CD4-positive, alpha-beta T cell treated with Interferon alpha-2 for 1 hour (primary cell): ENCODE measurements at regions not wholly inside any gene's neighbourhood (a gene's known extent, or its start where the extent isn't known, plus 50 kb on each side); places are given as distances from the start of the nearest gene placed in this dataset.

Source experiments
- DNase-seq, 2 donors: peaks; one replicate each; pipeline ENCODE4 v3.0.0-alpha.2; 2020 to 2022

DNA sequence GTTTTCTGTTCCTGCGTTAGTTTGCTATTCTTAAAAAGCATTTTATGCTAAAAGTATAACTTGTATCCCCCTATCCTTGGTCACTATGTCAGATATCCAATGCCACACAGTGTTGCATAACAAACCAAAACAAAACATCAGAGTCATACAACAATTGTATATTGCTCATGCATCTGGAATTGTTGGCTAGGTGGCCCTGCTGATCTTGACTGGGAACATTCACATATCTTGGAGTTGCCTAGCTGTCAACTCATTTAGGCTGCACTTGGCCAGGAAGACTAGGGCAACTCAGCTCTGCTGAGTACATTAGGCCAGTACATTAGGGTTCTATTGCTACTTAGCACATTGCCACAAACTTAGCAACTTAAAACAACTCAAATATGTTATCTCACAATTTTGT lies 706.5 kb upstream of the UBE2E2 start:
- DNase-seq, result no peak

- no peak for DNase-seq
Measured at GRCh38 chr3:22506871-22507270, 696.3 kb upstream of the UBE2E2 start.

DNA sequence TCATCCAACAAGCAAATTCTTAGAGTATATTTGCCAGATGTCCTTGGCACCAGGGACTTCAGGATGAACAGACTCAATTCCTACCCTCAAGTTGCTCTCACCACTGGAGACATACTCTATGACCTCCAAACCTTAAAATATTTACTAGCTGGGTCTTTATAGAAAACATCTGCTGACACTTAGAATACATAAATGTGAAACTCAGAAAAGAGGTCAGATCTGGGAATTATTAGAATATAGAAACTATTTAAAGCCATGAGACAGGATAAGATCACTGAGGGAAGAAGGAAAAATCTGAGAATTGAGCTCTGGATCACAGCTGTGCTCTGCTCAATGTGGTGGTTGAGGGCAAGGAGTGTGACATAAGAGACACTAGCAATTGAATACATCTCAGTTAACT lies 695.4 kb upstream of the UBE2E2 start:
- DNase-seq, result no peak

- DNase-seq, result no peak
Measured at GRCh38 chr3:22523925-22524324, 679.2 kb upstream of the UBE2E2 start.

GRCh38 chr3:22526266-22526837 lies 676.8 kb upstream of the UBE2E2 start:
- no peak for DNase-seq

DNA sequence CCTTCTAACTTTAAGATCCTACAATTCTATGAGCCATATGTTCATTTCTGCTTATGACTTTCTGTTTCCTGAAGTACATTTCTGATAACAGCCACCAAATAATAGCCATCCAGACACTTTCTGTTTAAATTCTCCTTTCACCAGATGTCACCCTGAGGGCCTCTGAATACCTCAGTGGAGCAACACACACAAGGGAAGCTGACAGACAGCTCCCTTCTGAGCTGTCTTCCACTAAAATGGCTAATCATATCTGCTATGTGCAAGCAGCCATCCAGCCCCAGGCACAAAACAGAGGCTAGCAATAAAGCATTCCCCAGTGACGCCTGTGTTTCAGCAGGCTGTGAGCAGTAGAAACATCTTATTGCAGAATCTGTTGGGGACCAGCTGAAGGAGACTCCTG lies 666.6 kb upstream of the UBE2E2 start:
- DNase-seq, result no peak

DNA sequence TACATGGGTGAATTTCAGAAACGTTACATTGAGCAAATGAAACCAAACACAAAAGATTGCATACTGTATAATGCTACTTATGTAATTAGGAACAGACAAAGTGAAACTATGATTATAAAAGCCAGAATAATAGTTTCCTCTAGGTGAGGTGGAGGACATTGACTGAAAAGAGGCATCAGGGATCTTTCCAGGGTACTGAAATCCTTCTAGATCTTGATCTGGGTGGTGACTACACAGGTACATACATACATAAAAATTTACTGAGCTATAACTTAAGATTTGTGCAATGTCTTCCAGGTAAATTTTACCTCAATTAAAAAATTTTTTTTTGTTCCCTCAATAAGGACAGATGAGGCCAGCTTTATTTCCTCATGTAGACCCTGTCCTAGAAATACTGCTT lies 665.6 kb upstream of the UBE2E2 start:
- DNase-seq, result no peak

DNA sequence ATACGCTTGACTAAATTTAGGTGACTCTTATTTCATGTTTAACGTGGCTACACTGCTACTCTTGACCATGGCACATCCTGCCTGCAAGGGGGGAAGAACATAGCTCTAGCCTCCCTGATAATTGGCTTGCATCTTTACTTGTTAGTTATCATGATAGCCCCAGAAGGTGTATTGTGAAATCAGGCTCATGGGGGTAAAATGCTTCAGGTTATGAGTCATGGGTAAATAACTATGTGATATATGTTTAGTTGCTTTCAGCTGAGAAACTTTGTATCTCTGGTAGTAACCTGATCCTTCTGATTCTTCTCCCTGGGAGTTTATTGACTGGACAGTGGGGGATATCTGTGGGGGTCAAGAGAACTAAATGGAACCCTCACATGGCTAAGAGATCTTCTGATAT lies 660.8 kb upstream of the UBE2E2 start:
- DNase-seq, result no peak

DNA sequence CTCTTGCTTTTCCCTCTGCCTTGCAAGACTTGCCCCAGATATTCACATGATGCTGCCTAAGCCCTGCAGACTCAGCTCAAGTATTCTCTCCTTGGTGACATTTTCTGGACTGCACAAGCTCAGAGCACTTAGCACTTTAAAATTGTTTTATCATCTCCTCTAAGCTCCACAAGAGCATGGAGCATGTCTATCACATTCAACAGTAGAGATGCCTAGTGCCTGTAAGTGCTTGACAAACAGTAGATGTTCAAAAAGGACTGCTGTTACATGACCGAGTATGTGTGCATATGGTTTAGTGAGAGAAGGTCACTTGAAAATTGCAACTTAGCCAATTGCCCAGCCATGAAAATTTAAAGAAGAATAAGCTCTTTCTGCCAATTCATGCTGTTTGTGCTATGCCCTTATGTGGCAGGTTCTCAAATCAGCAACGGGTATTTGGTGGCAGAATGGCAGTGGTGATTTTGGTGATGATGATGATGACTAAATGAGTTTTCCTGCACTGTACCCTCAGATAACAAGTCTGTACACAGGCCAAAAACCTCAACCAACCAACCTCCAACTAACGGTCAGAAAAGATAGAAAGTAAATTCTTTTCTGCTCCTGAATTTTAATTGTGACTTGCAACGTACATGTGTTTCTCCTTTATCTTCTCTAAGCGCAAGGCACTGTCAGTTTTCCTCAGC lies 647.2 kb upstream of the UBE2E2 start:
- DNase-seq, result no peak

DNA sequence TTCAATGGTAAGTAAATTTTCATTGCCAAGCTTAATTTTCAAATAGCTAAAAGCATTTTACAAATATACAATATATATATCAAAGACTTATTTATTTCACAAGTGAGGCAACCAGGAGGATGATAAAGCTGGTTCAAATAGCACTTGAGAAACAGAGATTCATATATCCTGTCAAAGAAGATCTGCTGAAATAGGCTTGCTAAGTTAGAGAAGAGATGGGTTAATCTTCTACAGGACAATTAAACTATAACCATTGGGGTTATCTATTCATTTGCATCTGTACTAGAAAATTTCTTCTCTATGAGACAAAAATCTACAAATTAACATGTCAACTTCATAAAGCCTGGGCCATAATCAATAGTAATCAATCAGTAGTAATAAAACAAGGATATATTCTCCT lies 637.7 kb upstream of the UBE2E2 start:
- DNase-seq, result no peak

DNA sequence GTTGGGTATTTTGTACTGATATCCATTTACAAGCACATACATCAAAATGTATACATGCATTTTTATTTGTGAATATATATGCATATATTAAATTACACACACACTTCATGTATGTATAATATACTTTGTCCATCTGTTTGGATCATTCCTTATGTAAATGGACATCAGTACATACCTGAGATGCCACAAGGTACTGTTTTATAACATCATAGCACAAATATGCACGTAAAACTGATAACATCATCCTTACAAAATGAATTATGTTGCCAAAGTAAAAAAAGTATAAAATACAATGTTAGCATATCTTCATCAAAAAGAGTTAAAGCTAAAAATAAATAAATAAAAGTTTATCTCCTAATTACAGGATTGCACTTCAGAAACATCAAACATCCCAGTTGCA lies 634.8 kb upstream of the UBE2E2 start:
- no peak for DNase-seq

- no peak for DNase-seq
Measured at GRCh38 chr3:22569570-22569969, 633.6 kb upstream of the UBE2E2 start.

DNA sequence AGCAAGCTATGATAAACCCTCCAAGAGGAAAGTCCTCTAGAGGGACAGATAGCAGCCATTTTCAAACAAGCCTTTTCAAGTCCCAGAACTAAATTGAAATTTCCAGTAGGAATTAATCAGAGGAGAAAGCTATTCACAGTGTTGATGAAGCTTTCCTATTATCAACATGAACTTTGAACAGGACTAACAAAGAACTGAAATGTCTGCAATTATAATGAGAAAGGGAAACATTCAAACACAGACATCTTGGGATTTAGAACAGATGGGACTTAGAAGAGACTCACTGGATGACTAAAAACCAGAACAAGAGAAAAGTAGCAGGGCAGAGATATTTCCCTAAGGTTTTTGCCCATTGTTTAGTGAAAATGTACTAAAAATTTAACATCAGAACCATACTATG lies 622.1 kb upstream of the UBE2E2 start:
- no peak for DNase-seq

- DNase-seq, result no peak
Measured at GRCh38 chr3:22582266-22582665, 620.9 kb upstream of the UBE2E2 start.

- DNase-seq, result no peak
Measured at GRCh38 chr3:22585504-22585903, 617.6 kb upstream of the UBE2E2 start.

- DNase-seq, result no peak
Measured at GRCh38 chr3:22585911-22586310, 617.2 kb upstream of the UBE2E2 start.

- no peak for DNase-seq
Measured at GRCh38 chr3:22587446-22587845, 615.7 kb upstream of the UBE2E2 start.

GRCh38 chr3:22593638-22594037 lies 609.5 kb upstream of the UBE2E2 start:
- no peak for DNase-seq

GRCh38 chr3:22594990-22595389 lies 608.1 kb upstream of the UBE2E2 start:
- DNase-seq, result no peak

GRCh38 chr3:22606461-22606860 lies 596.7 kb upstream of the UBE2E2 start:
- no peak for DNase-seq

GRCh38 chr3:22606938-22607337 lies 596.2 kb upstream of the UBE2E2 start:
- no peak for DNase-seq

DNA sequence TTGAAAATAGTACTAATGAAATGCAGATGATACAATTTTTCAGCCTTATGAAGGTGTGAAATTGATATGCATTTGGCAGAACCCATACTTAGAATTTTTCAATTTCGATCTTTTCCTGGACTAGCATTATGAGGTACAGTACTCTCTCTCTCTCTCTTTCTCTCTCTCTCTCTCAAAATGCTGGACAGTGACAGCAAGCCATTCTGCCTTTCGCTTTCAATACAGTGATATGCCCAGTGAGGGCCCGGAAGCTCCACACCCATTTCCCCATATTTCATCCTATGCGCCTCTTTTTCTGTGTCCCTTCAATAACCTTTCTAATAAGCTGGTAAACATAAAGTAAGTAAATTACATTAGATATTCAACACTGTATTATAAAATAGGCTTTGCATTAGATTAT lies 595.0 kb upstream of the UBE2E2 start:
- DNase-seq, result no peak

- no peak for DNase-seq
Measured at GRCh38 chr3:22608721-22609120, 594.4 kb upstream of the UBE2E2 start.

DNA sequence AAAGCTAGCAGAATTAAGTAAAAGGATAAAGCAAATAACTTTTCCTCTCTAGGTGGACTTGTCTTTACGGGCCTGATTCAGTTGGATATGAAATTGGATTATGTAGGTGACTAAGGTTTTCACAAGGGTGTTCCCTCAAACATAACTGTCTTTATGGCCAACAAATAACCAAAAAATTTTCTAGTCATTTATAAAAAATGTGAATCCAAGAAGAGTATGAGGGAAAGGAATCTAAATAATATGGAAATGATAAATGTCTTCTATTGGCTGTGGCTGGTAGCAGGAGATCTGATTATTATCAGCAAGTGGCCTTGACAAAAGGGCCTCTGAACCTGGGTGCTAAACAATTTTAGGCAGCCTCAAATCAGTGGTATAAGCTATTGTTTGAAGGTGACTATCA lies 594.0 kb upstream of the UBE2E2 start:
- no peak for DNase-seq

GRCh38 chr3:22612927-22613326 lies 590.2 kb upstream of the UBE2E2 start:
- DNase-seq, result no peak
